Mesenchymal stem cell (in vitro differentiated cells and primary cell): ENCODE measurements at regions not wholly inside any gene's neighbourhood (a gene's known extent, or its start where the extent isn't known, plus 50 kb on each side); places are given as distances from the start of the nearest gene placed in this dataset.

Source experiments
- DNase-seq: peaks from one replicate; pipeline ENCODE4 v3.0.0-alpha.2; 2013
- H2AFZ ChIP-seq: one replicate; pipeline ENCODE4 v1.6.1; 2013; ENCODE audit warnings: low read depth, mild to moderate bottlenecking, control low read depth, inconsistent platforms, low read length, moderate library complexity
- H2AK5ac ChIP-seq: 2 replicates; pipeline ENCODE4 v1.6.1; 2013; ENCODE audit warnings: low read length, moderate library complexity, mild to moderate bottlenecking, inconsistent platforms; ENCODE audit not compliant: severe bottlenecking
- H2BK120ac ChIP-seq: one replicate; pipeline ENCODE4 v1.6.1; 2013; ENCODE audit warnings: low read depth, mild to moderate bottlenecking, inconsistent platforms, low read length, moderate library complexity
- H2BK12ac ChIP-seq, 2 experiments: one replicate each; pipeline ENCODE4 v1.6.1; 2013; ENCODE audit warnings: inconsistent platforms in 2 of 2, low read length in 2 of 2, mild to moderate bottlenecking in 2 of 2, moderate library complexity in 2 of 2, control low read depth in 1 of 2
- H2BK15ac ChIP-seq: one replicate; pipeline ENCODE4 v1.6.1; 2013; ENCODE audit warnings: mild to moderate bottlenecking, low read depth, inconsistent platforms; ENCODE audit not compliant: poor library complexity, severe bottlenecking
- H2BK5ac ChIP-seq: 2 replicates; pipeline ENCODE4 v1.6.1; 2013; ENCODE audit warnings: low read depth, mild to moderate bottlenecking, low read length, control low read depth, inconsistent platforms; ENCODE audit not compliant: poor library complexity, severe bottlenecking
- H3K14ac ChIP-seq, 2 experiments: one replicate each; pipeline ENCODE4 v1.6.1; 2013; ENCODE audit warnings: inconsistent platforms in 2 of 2, low read length in 2 of 2, control low read depth in 1 of 2, mild to moderate bottlenecking in 1 of 2, moderate library complexity in 1 of 2
- H3K18ac ChIP-seq, 2 experiments: one replicate each; pipeline ENCODE4 v1.6.1; 2013; ENCODE audit warnings: inconsistent platforms in 2 of 2, low read length in 2 of 2, control low read depth in 1 of 2, low read depth in 1 of 2, mild to moderate bottlenecking in 1 of 2
- H3K23ac ChIP-seq, 2 experiments: one replicate each; pipeline ENCODE4 v1.6.1; 2013; ENCODE audit warnings: inconsistent platforms in 2 of 2, low read length in 2 of 2, mild to moderate bottlenecking in 2 of 2, moderate library complexity in 2 of 2, control low read depth in 1 of 2
- H3K27ac ChIP-seq: 2 replicates; pipeline ENCODE4 v1.5.1; 2013; ENCODE audit warnings: mild to moderate bottlenecking, moderate library complexity, low read length, control low read depth, inconsistent platforms; ENCODE audit not compliant: poor library complexity, severe bottlenecking
- H3K27me3 ChIP-seq, 2 experiments: 2 replicates each; pipeline versions ENCODE4 v1.6.1 to v1.7.0; 2013; ENCODE audit warnings: low read length in 2 of 2, mild to moderate bottlenecking in 2 of 2, moderate library complexity in 2 of 2, control low read depth in 1 of 2, inconsistent platforms in 1 of 2; ENCODE audit not compliant: control insufficient read depth in 1 of 2, insufficient read depth in 1 of 2
- H3K36me3 ChIP-seq, 2 experiments: 2 replicates each; pipeline versions ENCODE4 v1.6.1 to v1.7.0; 2013; ENCODE audit warnings: low read length in 2 of 2, control low read depth in 1 of 2, inconsistent platforms in 1 of 2, low read depth in 1 of 2, mild to moderate bottlenecking in 1 of 2; ENCODE audit not compliant: insufficient read depth in 2 of 2, control insufficient read depth in 1 of 2
- H3K4ac ChIP-seq, 2 experiments: one replicate each; pipeline ENCODE4 v1.6.1; 2013; ENCODE audit warnings: inconsistent platforms in 2 of 2, low read length in 2 of 2, mild to moderate bottlenecking in 2 of 2, moderate library complexity in 2 of 2, control low read depth in 1 of 2, low read depth in 1 of 2
- H3K4me1 ChIP-seq: 2 replicates; pipeline ENCODE4 v1.6.1; 2013; ENCODE audit warnings: low read depth, low read length, control low read depth; ENCODE audit not compliant: control insufficient read depth, insufficient read depth
- H3K4me2 ChIP-seq: 2 replicates; pipeline ENCODE4 v1.6.1; 2013; ENCODE audit warnings: low read length, mild to moderate bottlenecking, inconsistent platforms; ENCODE audit not compliant: poor library complexity, severe bottlenecking
- H3K4me3 ChIP-seq, 2 experiments: 2 replicates each; pipeline versions ENCODE4 v1.5.1 to v1.7.0; 2013; ENCODE audit warnings: low read length in 2 of 2, mild to moderate bottlenecking in 2 of 2, control low read depth in 1 of 2, low read depth in 1 of 2; ENCODE audit not compliant: insufficient read depth in 1 of 2
- H3K79me1 ChIP-seq: replicated peaks from 2 replicates; pipeline ENCODE4 v1.6.1; 2013; ENCODE audit warnings: mild to moderate bottlenecking, control low read depth, low read length, inconsistent platforms; ENCODE audit not compliant: poor library complexity, severe bottlenecking
- H3K9ac ChIP-seq: 2 replicates; pipeline ENCODE4 v1.7.0; 2013; ENCODE audit warnings: mild to moderate bottlenecking, low read length, moderate library complexity
- H3K9me3 ChIP-seq: 2 replicates; pipeline ENCODE4 v1.7.0; 2013; ENCODE audit warnings: mild to moderate bottlenecking, low read length; ENCODE audit not compliant: control insufficient read depth
- H4K8ac ChIP-seq: one replicate; pipeline ENCODE4 v1.6.1; 2013; ENCODE audit warnings: inconsistent platforms, mild to moderate bottlenecking, low read length, moderate library complexity
- H4K91ac ChIP-seq: one replicate; pipeline ENCODE4 v1.6.1; 2013; ENCODE audit warnings: mild to moderate bottlenecking, low read length, inconsistent platforms
- WGBS: methylation state at CpG from one replicate; pipeline ENCODE4 v1.1.7; 2013; ENCODE audit warnings: mixed read lengths; 5-methylcytosine and 5-hydroxymethylcytosine counted together

- H3K9ac ChIP-seq, result no peak overlapping the region
- WGBS, result 35% methylated on average over 2 of the region's 2 CpGs
- H3K9me3 ChIP-seq, result no peaks in the 10 kb centered on the region
- H4K91ac ChIP-seq, result no peak overlapping the region
- no peak overlapping the region for H3K4me2 ChIP-seq
- H3K18ac ChIP-seq, result no peak overlapping the region
- H2BK15ac ChIP-seq, result no peak overlapping the region
- H3K14ac ChIP-seq, result no peak overlapping the region
- H3K4me3 ChIP-seq, result no peak overlapping the region
- H3K4ac ChIP-seq, result no peak overlapping the region
- no peak overlapping the region for H3K23ac ChIP-seq
- no peaks in the 10 kb centered on the region for H3K36me3 ChIP-seq
- no peak overlapping the region for H2AK5ac ChIP-seq
- peak; percentile 2 for DNase-seq
- H4K8ac ChIP-seq, result no peak overlapping the region
- H3K79me1 ChIP-seq, result no peaks in the 10 kb centered on the region
- no peaks in the 10 kb centered on the region for H3K4me1 ChIP-seq
- no peak overlapping the region for H2BK5ac ChIP-seq
- no peak overlapping the region for H2AFZ ChIP-seq
- no peak overlapping the region for H3K27ac ChIP-seq
- H3K27me3 ChIP-seq, result no peaks in the 10 kb centered on the region
- no peak overlapping the region for H2BK120ac ChIP-seq
- H2BK12ac ChIP-seq, result no peak overlapping the region
Observed at GRCh38 chr16:49158029-49158642, 123.5 kb downstream of the CBLN1 start.

DNA sequence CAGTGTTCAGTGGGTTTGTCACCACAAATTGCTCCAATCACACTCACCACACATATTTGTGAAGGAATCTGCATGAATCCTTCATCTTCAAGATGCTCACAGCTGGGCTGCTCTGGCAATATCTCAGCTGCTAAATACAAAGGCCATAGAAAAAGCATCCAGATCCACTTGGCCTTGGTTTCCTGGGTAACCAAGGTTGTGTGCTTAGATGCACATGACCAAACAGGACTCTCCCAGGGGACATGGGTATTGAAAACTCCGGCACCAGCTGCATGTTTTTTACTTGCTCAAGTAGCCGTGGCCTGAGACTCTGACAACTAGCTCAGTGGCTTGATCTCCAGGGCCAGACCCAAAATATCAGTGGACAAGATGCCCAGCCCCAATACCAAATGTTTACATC lies 131.3 kb downstream of the CBLN1 start:
- H3K14ac ChIP-seq, result no peak overlapping the region
- DNase-seq, result no peak
- no peak overlapping the region for H3K4ac ChIP-seq
- no peak overlapping the region for H3K18ac ChIP-seq
- H2BK5ac ChIP-seq, result no peak overlapping the region
- no peak overlapping the region for H2AFZ ChIP-seq
- no peak overlapping the region for H3K4me2 ChIP-seq
- WGBS, result 50% methylated on average over 2 of the region's 2 CpGs
- H3K9ac ChIP-seq, result no peak overlapping the region
- no peaks in the 10 kb centered on the region for H3K79me1 ChIP-seq
- no peaks in the 10 kb centered on the region for H3K36me3 ChIP-seq
- peaks cover 5% of the 10 kb centered on the region for H3K9me3 ChIP-seq
- H4K91ac ChIP-seq, result no peak overlapping the region
- no peak overlapping the region for H3K27ac ChIP-seq
- H2AK5ac ChIP-seq, result no peak overlapping the region
- H3K27me3 ChIP-seq, result no peaks in the 10 kb centered on the region
- H2BK12ac ChIP-seq, result no peak overlapping the region
- H3K4me3 ChIP-seq, result no peak overlapping the region
- no peak overlapping the region for H4K8ac ChIP-seq
- no peak overlapping the region for H3K23ac ChIP-seq
- no peak overlapping the region for H2BK15ac ChIP-seq
- no peaks in the 10 kb centered on the region for H3K4me1 ChIP-seq
- H2BK120ac ChIP-seq, result no peak overlapping the region

DNA sequence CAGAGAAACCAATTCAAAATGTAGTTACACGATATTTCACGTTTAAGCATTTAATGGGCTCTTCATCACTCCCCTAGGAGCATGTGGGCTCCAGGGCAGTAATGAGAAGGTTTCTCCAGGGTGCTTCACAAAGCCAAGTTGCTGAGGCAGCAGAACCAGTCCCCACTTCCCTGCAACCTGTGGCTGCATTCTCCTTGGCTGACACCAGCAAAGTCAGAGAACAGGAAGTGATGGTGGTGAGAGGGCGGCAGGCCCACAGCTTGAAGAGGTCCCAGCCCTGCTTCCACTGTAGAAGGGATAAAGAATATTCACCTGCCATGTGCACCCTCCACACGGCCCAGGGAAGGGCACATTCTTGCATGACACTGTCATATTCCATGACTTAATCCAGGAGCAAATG lies 133.2 kb downstream of the CBLN1 start:
- Histone ChIP-seq H3K14ac (no peak overlapping the region), H3K4me1 (no peaks in the 10 kb centered on the region), H2AFZ (no peak overlapping the region), H4K91ac (no peak overlapping the region), H3K4ac (no peak overlapping the region), H2AK5ac (no peak overlapping the region), H3K9ac (no peak overlapping the region), H3K27ac (no peak overlapping the region), H2BK15ac (no peak overlapping the region), H3K27me3 (no peaks in the 10 kb centered on the region), H2BK5ac (no peak overlapping the region), H2BK120ac (no peak overlapping the region), H3K18ac (no peak overlapping the region), H4K8ac (no peak overlapping the region), H3K23ac (no peak overlapping the region), H3K4me3 (no peak overlapping the region), H3K9me3 (peaks cover 5% of the 10 kb centered on the region), H3K36me3 (no peaks in the 10 kb centered on the region), H3K4me2 (no peak overlapping the region), H2BK12ac (no peak overlapping the region), H3K79me1 (no peaks in the 10 kb centered on the region)
- no peak for DNase-seq
- WGBS, result 56% methylated on average over 1 of the region's 4 CpGs

DNA sequence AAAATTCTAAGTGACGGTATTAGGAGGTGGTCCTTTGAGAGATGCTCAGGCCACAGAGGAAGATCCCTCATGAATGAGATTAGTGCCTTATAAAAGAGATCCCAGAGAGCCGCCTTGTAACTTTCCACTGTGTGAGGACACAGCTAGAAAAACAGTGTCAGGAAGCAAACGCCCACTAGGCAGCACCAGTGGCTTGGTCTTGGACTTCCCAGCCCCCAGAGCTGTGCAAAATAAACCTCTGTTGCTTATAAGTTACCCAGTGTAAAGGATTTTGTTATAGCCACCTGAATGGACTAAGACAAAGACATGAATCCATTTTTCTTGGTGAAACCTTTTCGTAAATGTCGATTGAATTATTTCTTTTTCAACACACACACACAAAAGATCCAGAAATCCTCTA lies 141.0 kb downstream of the CBLN1 start:
- Histone ChIP-seq H3K79me1 (no peaks in the 10 kb centered on the region), H4K8ac (no peak overlapping the region), H3K14ac (no peak overlapping the region), H3K27ac (no peak overlapping the region), H3K9ac (no peak overlapping the region), H2BK12ac (no peak overlapping the region), H3K4me3 (no peak overlapping the region), H3K23ac (no peak overlapping the region), H3K27me3 (no peaks in the 10 kb centered on the region), H3K36me3 (no peaks in the 10 kb centered on the region), H3K4ac (no peak overlapping the region), H3K9me3 (no peaks in the 10 kb centered on the region), H2AK5ac (no peak overlapping the region), H2AFZ (no peak overlapping the region), H2BK15ac (no peak overlapping the region), H3K18ac (no peak overlapping the region), H2BK5ac (no peak overlapping the region), H2BK120ac (no peak overlapping the region), H3K4me1 (no peaks in the 10 kb centered on the region), H4K91ac (no peak overlapping the region), H3K4me2 (no peak overlapping the region)
- WGBS, result 55% methylated on average over 5 of the region's 5 CpGs
- DNase-seq, result no peak
